PC-3 (cell line): ENCODE measurements at regions not wholly inside any gene's neighbourhood (a gene's known extent, or its start where the extent isn't known, plus 50 kb on each side); places are given as distances from the start of the nearest gene placed in this dataset.

Source experiments
- ATAC-seq: fragments of 200-7000 bp; cut with Tn5 transposase; 2 replicates; pipeline ENCODE4 v1.9.1; 2020; ENCODE audit warnings: mild to moderate bottlenecking, moderate library complexity
- BruUV-seq: library from RNA; stranded (reverse); fragments of 400-500 nt; replicated peaks from 2 replicates; lab custom pipeline; 2021; lab: Mats Ljungman, UMichigan
- CTCF ChIA-PET: fragments of 300-600 bp; sonication (Branson Sonifier 250); formaldehyde crosslinking; loops from one replicate; lab custom pipeline; 2022; ENCODE audit warnings: antibody characterized with exemption; lab: Charles Lee
- POLR2A ChIA-PET: fragments of 300-600 bp; sonication (Branson Sonifier 250); formaldehyde crosslinking; loops from one replicate; lab custom pipeline; 2022; ENCODE audit warnings: antibody characterized with exemption; ENCODE audit not compliant: unreplicated experiment; lab: Charles Lee
- DNase-seq: peaks from one replicate; pipeline ENCODE4 v3.0.0-alpha.2; 2015
- H2AFZ ChIP-seq: fragments of 300-600 bp; sonication (generic); 2 replicates; pipeline ENCODE4 v1.6.0; 2016; ENCODE audit warnings: antibody characterized with exemption, low read length
- H3F3A ChIP-seq: fragments of 300-600 bp; sonication (generic); one replicate; pipeline ENCODE4 v1.6.0; 2017; ENCODE audit warnings: antibody characterized with exemption, low read length, control low read depth, mild to moderate bottlenecking; ENCODE audit not compliant: unreplicated experiment
- H3K27ac ChIP-seq: fragments of 300-600 bp; sonication (generic); 2 replicates; pipeline ENCODE4 v1.5.1; 2016; ENCODE audit warnings: mild to moderate bottlenecking, low read length
- H3K27me3 ChIP-seq: fragments of 300-600 bp; sonication (generic); 2 replicates; pipeline ENCODE4 v1.6.1; 2016; ENCODE audit warnings: low read length, mixed read lengths
- H3K36me3 ChIP-seq: fragments of 300-600 bp; sonication (generic); 2 replicates; pipeline ENCODE4 v1.6.1; 2016; ENCODE audit warnings: low read depth, mixed run types, low read length, mixed read lengths
- H3K4me1 ChIP-seq: fragments of 300-600 bp; sonication (generic); 2 replicates; pipeline ENCODE4 v1.5.1; 2016; ENCODE audit warnings: low read length; ENCODE audit not compliant: insufficient read depth
- H3K4me2 ChIP-seq: fragments of 300-600 bp; sonication (generic); 2 replicates; pipeline ENCODE4 v1.6.0; 2016; ENCODE audit warnings: low read length
- H3K4me3 ChIP-seq: fragments of 300-600 bp; sonication (generic); 2 replicates; pipeline ENCODE4 v1.5.1; 2016; ENCODE audit warnings: mild to moderate bottlenecking, low read length, mixed read lengths
- H3K79me2 ChIP-seq: fragments of 300-600 bp; sonication (generic); 2 replicates; pipeline ENCODE4 v1.6.1; 2017; ENCODE audit warnings: low read length, mixed read lengths
- H3K9ac ChIP-seq: fragments of 300-600 bp; sonication (generic); 2 replicates; pipeline ENCODE4 v1.6.0; 2016; ENCODE audit warnings: mild to moderate bottlenecking, low read length
- H3K9me2 ChIP-seq: fragments of 300-600 bp; sonication (generic); replicated peaks from 2 replicates; pipeline ENCODE4 v1.6.1; 2016; ENCODE audit warnings: mixed run types, low read length, mixed read lengths
- H3K9me3 ChIP-seq: fragments of 300-600 bp; sonication (generic); 2 replicates; pipeline ENCODE4 v1.6.1; 2016; ENCODE audit warnings: low read length, mixed read lengths
- H4K20me1 ChIP-seq: fragments of 300-600 bp; sonication (generic); 2 replicates; pipeline ENCODE4 v1.6.1; 2016; ENCODE audit warnings: low read length, mixed read lengths
- CTCF ChIP-seq: fragments of 300-600 bp; sonication (generic); conservative IDR thresholded peaks from 2 replicates; pipeline ENCODE4 v1.5.1; 2017; ENCODE audit warnings: antibody characterized with exemption, low read depth, mild to moderate bottlenecking, low read length
- EZH2 ChIP-seq: fragments of 300-600 bp; sonication (generic); IDR thresholded peaks from one replicate; pipeline ENCODE4 v1.6.1; 2017; ENCODE audit warnings: antibody characterized with exemption, mild to moderate bottlenecking, low read length; ENCODE audit not compliant: unreplicated experiment
- EZH2phosphoT487 ChIP-seq: fragments of 300-600 bp; sonication (generic); IDR thresholded peaks from 2 replicates; pipeline ENCODE4 v1.6.1; 2018; ENCODE audit warnings: mild to moderate bottlenecking, antibody characterized with exemption, low read length, borderline replicate concordance
- intact Hi-C: fragments of 100-400 bp; cut with micrococcal nuclease; formaldehyde crosslinking; loops from 2 replicates; pipeline ENCODE4 v1.9.0; 2023

- H3K36me3 ChIP-seq: no peaks in the 10 kb centered on the region
- no peak overlapping the region for H3K4me2 ChIP-seq
- TF ChIP-seq CTCF: no peak
- TF ChIP-seq EZH2phosphoT487: no peak
- no peak for TF ChIP-seq EZH2
- H3K9ac ChIP-seq: no peak overlapping the region
- H3K4me1 ChIP-seq: peaks cover 19% of the 10 kb centered on the region
- DNase-seq (peak; percentile 52), ATAC-seq (no peak)
- no peaks in the 10 kb centered on the region for H3K27me3 ChIP-seq
- no peaks in the 10 kb centered on the region for H4K20me1 ChIP-seq
- no peak overlapping the region for H3K27ac ChIP-seq
- H3K9me2 ChIP-seq: no peaks in the 10 kb centered on the region
- ChIA-PET CTCF (no interaction called here), POLR2A (no interaction called here)
- no peaks in the 10 kb centered on the region for H3K79me2 ChIP-seq
- H3F3A ChIP-seq: no peaks in the 10 kb centered on the region
- H2AFZ ChIP-seq: no peak overlapping the region
- H3K4me3 ChIP-seq: no peak overlapping the region
- BruUV-seq: no TSS peak
- H3K9me3 ChIP-seq: no peaks in the 10 kb centered on the region
- intact Hi-C loops: no loop called here
These were observed 203.7 kb upstream of the SLC24A2 start for GRCh38 chr9:19992556-19992955.

- no peaks in the 10 kb centered on the region for H3K36me3 ChIP-seq
- CTCF ChIA-PET: no interaction called here
- intact Hi-C loops: no loop called here
- POLR2A ChIA-PET: no interaction called here
- H3K79me2 ChIP-seq: no peaks in the 10 kb centered on the region
- no peak for TF ChIP-seq EZH2
- no peak for TF ChIP-seq CTCF
- TF ChIP-seq EZH2phosphoT487: no peak
- peaks cover 14% of the 10 kb centered on the region for H3K4me1 ChIP-seq
- DNase-seq (no peak), ATAC-seq (no peak)
- no peaks in the 10 kb centered on the region for H3F3A ChIP-seq
- no peak overlapping the region for H2AFZ ChIP-seq
- H3K9me3 ChIP-seq: no peaks in the 10 kb centered on the region
- no peak overlapping the region for H3K27ac ChIP-seq
- no peaks in the 10 kb centered on the region for H3K9me2 ChIP-seq
- H3K4me2 ChIP-seq: no peak overlapping the region
- no TSS peak for BruUV-seq
- no peak overlapping the region for H3K4me3 ChIP-seq
- H3K27me3 ChIP-seq: no peaks in the 10 kb centered on the region
- no peaks in the 10 kb centered on the region for H4K20me1 ChIP-seq
- no peak overlapping the region for H3K9ac ChIP-seq
These were observed 200.4 kb upstream of the SLC24A2 start for GRCh38 chr9:19989213-19989612.

- no peaks in the 10 kb centered on the region for H3K9me2 ChIP-seq
- H4K20me1 ChIP-seq: no peaks in the 10 kb centered on the region
- no peaks in the 10 kb centered on the region for H3K36me3 ChIP-seq
- no peak for TF ChIP-seq CTCF
- no peak for TF ChIP-seq EZH2phosphoT487
- H3K9ac ChIP-seq: no peak overlapping the region
- ATAC-seq (no peak), DNase-seq (no peak)
- intact Hi-C loops: no loop called here
- no peaks in the 10 kb centered on the region for H3K79me2 ChIP-seq
- H3K27ac ChIP-seq: no peak overlapping the region
- no peak overlapping the region for H3K4me3 ChIP-seq
- no peaks in the 10 kb centered on the region for H3F3A ChIP-seq
- ChIA-PET POLR2A (no interaction called here), CTCF (no interaction called here)
- H3K4me1 ChIP-seq: peaks cover 8% of the 10 kb centered on the region; the same call in 1 of the 2 replicates
- H2AFZ ChIP-seq: no peak overlapping the region
- no TSS peak for BruUV-seq
- H3K4me2 ChIP-seq: no peak overlapping the region
- no peaks in the 10 kb centered on the region for H3K9me3 ChIP-seq
- H3K27me3 ChIP-seq: no peaks in the 10 kb centered on the region
These were observed 199.4 kb upstream of the SLC24A2 start for GRCh38 chr9:19988281-19988680.
